ENCODE measurements at regions not wholly inside any gene's neighbourhood (a gene's known extent, or its start where the extent isn't known, plus 50 kb on each side); places are given as distances from the start of the nearest gene placed in this dataset.

DNA sequence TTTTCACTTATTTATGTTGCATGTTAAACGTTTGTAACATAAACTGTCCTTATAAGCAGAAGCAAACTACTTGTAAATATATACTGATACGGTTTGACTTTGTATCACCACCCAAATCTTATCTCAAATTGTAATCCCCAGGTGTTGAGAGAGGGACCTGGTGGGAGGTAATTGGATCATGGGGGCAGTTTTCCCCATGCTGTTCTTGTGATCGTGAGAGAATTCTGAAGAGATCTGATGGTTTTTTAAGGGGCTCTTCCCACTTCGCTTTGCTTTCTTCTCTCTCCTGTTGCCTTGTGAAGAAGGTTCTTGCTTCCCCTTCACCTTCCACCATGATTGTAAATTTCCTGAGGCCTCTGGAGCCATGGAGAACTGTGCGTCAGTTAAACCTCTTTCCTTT is 87.1 kb upstream of the MAPK10 start:
- Histone ChIP-seq H3K4me3 (replicated peaks in 1 of 4; ENCODE audit: control extremely low read depth in 1 of 4, insufficient read depth in 1 of 4, low read depth in 3 of 4, low read length in 4 of 4) (no peak overlapping the region), H3K4me2 (ENCODE audit: extremely low read depth, insufficient read depth, low read length) (no peak overlapping the region), H4K20me1 (ENCODE audit: control insufficient read depth, extremely low read depth, insufficient read depth, low read length) (no peaks in the 10 kb centered on the region), H3K9me3 (ENCODE audit: control insufficient read depth, insufficient read depth, low read depth, low read length) (no peaks in the 10 kb centered on the region), H3K36me3 (ENCODE audit: control insufficient read depth, insufficient read depth, low read length) (no peaks in the 10 kb centered on the region), H3K27ac (ENCODE audit: insufficient read depth, low read length) (no peak overlapping the region), H2AFZ (ENCODE audit: low read length) (no peak overlapping the region), H3K9ac (ENCODE audit: insufficient read depth, low read length) (no peak overlapping the region), H3K79me2 (ENCODE audit: control insufficient read depth, insufficient read depth, low read length) (no peaks in the 10 kb centered on the region), H3K27me3 (ENCODE audit: control insufficient read depth, insufficient read depth, low read length) (no peaks in the 10 kb centered on the region), H3K4me1 (ENCODE audit: control insufficient read depth, extremely low read depth, insufficient read depth, low read length) (peaks cover 5% of the 10 kb centered on the region)
- TF ChIP-seq, protein P1, sequence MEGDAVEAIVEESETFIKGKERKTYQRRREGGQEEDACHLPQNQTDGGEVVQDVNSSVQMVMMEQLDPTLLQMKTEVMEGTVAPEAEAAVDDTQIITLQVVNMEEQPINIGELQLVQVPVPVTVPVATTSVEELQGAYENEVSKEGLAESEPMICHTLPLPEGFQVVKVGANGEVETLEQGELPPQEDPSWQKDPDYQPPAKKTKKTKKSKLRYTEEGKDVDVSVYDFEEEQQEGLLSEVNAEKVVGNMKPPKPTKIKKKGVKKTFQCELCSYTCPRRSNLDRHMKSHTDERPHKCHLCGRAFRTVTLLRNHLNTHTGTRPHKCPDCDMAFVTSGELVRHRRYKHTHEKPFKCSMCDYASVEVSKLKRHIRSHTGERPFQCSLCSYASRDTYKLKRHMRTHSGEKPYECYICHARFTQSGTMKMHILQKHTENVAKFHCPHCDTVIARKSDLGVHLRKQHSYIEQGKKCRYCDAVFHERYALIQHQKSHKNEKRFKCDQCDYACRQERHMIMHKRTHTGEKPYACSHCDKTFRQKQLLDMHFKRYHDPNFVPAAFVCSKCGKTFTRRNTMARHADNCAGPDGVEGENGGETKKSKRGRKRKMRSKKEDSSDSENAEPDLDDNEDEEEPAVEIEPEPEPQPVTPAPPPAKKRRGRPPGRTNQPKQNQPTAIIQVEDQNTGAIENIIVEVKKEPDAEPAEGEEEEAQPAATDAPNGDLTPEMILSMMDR (conservative IDR thresholded peaks at IDR 0.05 in 1 of 2, IDR thresholded peaks at IDR 0.05 in 1 of 2; ENCODE audit: low read depth in 1 of 2, low read length in 2 of 2), result no peak
- no peak for TF ChIP-seq EZH2 (IDR thresholded peaks at IDR 0.05; ENCODE audit: low read length, missing control alignments)
- no peak for DNase-seq (ENCODE audit: low read depth in 2 of 2)

DNA sequence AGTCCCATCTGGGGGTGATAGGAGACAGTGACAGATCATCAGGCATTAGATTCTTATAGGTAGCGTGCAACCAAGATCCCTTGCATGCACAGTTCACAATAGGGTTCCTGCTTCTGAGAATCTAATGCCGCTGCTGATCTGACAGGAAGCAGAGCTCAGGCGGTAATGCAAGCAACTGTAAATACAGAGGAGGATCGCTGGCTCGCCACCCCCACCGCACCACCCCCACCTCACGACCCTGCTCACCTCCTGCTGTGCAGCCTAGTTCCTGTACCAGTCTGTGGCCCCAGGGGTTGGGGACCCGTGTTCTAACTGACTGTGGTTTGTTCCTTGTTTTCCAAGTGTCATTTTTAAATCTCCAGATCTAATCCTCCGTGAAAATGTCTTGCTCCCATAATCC is 89.0 kb upstream of the MAPK10 start:
- Histone ChIP-seq H3K79me2 (ENCODE audit: control insufficient read depth, insufficient read depth, low read length) (no peaks in the 10 kb centered on the region), H3K9me3 (ENCODE audit: control insufficient read depth, insufficient read depth, low read depth, low read length) (no peaks in the 10 kb centered on the region), H2AFZ (ENCODE audit: low read length) (no peak overlapping the region), H4K20me1 (ENCODE audit: control insufficient read depth, extremely low read depth, insufficient read depth, low read length) (no peaks in the 10 kb centered on the region), H3K27me3 (ENCODE audit: control insufficient read depth, insufficient read depth, low read length) (no peaks in the 10 kb centered on the region), H3K4me3 (replicated peaks in 1 of 4; ENCODE audit: control extremely low read depth in 1 of 4, insufficient read depth in 1 of 4, low read depth in 3 of 4, low read length in 4 of 4) (no peak overlapping the region), H3K4me1 (ENCODE audit: control insufficient read depth, extremely low read depth, insufficient read depth, low read length) (peaks cover 5% of the 10 kb centered on the region), H3K27ac (ENCODE audit: insufficient read depth, low read length) (no peak overlapping the region), H3K36me3 (ENCODE audit: control insufficient read depth, insufficient read depth, low read length) (no peaks in the 10 kb centered on the region), H3K9ac (ENCODE audit: insufficient read depth, low read length) (no peak overlapping the region), H3K4me2 (ENCODE audit: extremely low read depth, insufficient read depth, low read length) (no peak overlapping the region)
- TF ChIP-seq, protein P1 (conservative IDR thresholded peaks at IDR 0.05 in 1 of 2, IDR thresholded peaks at IDR 0.05 in 1 of 2; ENCODE audit: low read depth in 1 of 2, low read length in 2 of 2), result no peak
- TF ChIP-seq EZH2 (IDR thresholded peaks at IDR 0.05; ENCODE audit: low read length, missing control alignments), result no peak
- DNase-seq (ENCODE audit: low read depth in 2 of 2), result no peak

DNA sequence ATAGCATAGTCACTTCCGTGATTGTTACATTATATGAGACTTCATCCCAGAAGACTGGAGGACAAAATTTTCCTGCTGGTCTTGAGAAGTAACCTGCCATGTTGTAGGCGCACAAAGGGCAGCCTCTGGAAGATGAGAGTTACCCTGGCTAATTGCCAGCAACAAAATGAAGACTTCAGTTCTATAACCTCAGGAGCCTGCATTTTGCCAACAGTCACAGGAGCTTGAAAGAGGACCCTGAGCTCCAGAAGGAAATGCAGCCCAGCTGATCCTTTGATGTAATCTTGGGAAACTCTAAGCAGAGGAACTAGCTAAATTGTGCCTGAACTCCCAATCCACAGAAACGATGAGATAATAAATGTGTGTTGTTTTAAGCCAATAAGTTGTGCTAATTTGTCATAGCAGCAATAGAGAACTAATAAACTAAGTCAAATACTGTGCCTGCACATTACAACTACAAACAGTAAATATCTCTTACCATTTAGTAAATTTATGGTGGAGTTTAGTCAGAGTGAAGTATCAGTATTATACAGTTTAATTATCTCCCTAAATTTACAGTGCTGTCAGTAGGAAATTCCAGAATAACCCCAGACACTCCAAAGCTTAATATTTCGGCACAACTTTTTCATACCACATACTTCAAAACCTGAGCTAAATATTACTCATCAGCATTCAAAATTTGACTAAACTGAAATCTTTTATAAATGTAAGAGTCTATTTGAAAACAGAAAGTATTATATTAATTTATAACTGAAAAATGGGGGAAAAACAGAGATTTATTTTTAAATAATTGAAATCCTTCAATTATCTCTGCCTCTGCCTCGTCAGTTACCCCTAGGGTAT is 90.1 kb upstream of the MAPK10 start:
- Histone ChIP-seq H3K4me3 (replicated peaks in 1 of 4; ENCODE audit: control extremely low read depth in 1 of 4, insufficient read depth in 1 of 4, low read depth in 3 of 4, low read length in 4 of 4) (no peak overlapping the region), H3K4me1 (ENCODE audit: control insufficient read depth, extremely low read depth, insufficient read depth, low read length) (peaks cover 5% of the 10 kb centered on the region), H3K79me2 (ENCODE audit: control insufficient read depth, insufficient read depth, low read length) (no peaks in the 10 kb centered on the region), H3K4me2 (ENCODE audit: extremely low read depth, insufficient read depth, low read length) (no peak overlapping the region), H3K27me3 (ENCODE audit: control insufficient read depth, insufficient read depth, low read length) (no peaks in the 10 kb centered on the region), H3K9ac (ENCODE audit: insufficient read depth, low read length) (no peak overlapping the region), H3K36me3 (ENCODE audit: control insufficient read depth, insufficient read depth, low read length) (no peaks in the 10 kb centered on the region), H3K9me3 (ENCODE audit: control insufficient read depth, insufficient read depth, low read depth, low read length) (no peaks in the 10 kb centered on the region), H3K27ac (ENCODE audit: insufficient read depth, low read length) (no peak overlapping the region), H2AFZ (ENCODE audit: low read length) (no peak overlapping the region), H4K20me1 (ENCODE audit: control insufficient read depth, extremely low read depth, insufficient read depth, low read length) (no peaks in the 10 kb centered on the region)
- no peak for TF ChIP-seq EZH2 (IDR thresholded peaks at IDR 0.05; ENCODE audit: low read length, missing control alignments)
- TF ChIP-seq, protein P1 (conservative IDR thresholded peaks at IDR 0.05 in 1 of 2, IDR thresholded peaks at IDR 0.05 in 1 of 2; ENCODE audit: low read depth in 1 of 2, low read length in 2 of 2), result no peak
- DNase-seq (ENCODE audit: low read depth in 2 of 2), result no peak
